K562 (cell line): ENCODE measurements at regions not wholly inside any gene's neighbourhood (a gene's known extent, or its start where the extent isn't known, plus 50 kb on each side); places are given as distances from the start of the nearest gene placed in this dataset.

Experiments
- ATAC-seq: fragments of 200-7000 bp; cut with Tn5 transposase; 3 replicates; pipeline ENCODE4 v1.9.1; 2020; ENCODE audit warnings: moderate library complexity
- BruUV-seq: library from RNA; stranded (reverse); fragments of 400-500 nt; replicated peaks from 2 replicates; lab custom pipeline; 2021; lab: Mats Ljungman, UMichigan
- CTCF ChIA-PET: fragments of 300-600 bp; formaldehyde crosslinking; extraction: SDS; loops from one replicate; lab custom pipeline; 2021; ENCODE audit warnings: low intra/inter-chr PET ratio; lab: Yijun Ruan, JAX
- POLR2A ChIA-PET: fragments of 300-600, 350-650 bp; sonication (Branson Sonifier 250); formaldehyde crosslinking; extraction: SDS; loops from one replicate; lab custom pipeline; 2021; ENCODE audit warnings: antibody characterized with exemption, inconsistent platforms; lab: Yijun Ruan, JAX
- DNase-seq, 4 experiments: peaks; one replicate each; pipeline versions ENCODE4 v3.0.0 to v3.0.0-alpha.2; 2011 to 2018; ENCODE audit warnings: low spot score in 3 of 4, mixed read lengths in 3 of 4; ENCODE audit errors: extremely low read depth in 1 of 4
- FAIRE-seq: peaks from 2 replicates; lab custom pipeline; 2011; peaks lifted over from hg19 to GRCh38; lab: Jason Lieb, UNC
- H2AFZ ChIP-seq: 2 replicates; pipeline ENCODE4 v1.6.0; 2011; ENCODE audit warnings: low read depth, low read length, control low read depth, inconsistent platforms
- H3K27ac ChIP-seq: fragments of 200-600 bp; 3 replicates; pipeline ENCODE4 v1.8.0; 2011; ENCODE audit warnings: low read depth, mild to moderate bottlenecking, control low read depth, inconsistent platforms, low read length, moderate library complexity, mixed read lengths; ENCODE audit errors: extremely low read depth
- H3K27me3 ChIP-seq, 2 experiments: fragments of 300-600 bp in 1 of 2; 2 replicates in 1 of 2; 3 replicates in 1 of 2; pipeline versions ENCODE4 v1.6.0 to v1.8.0; 2011; ENCODE audit warnings: inconsistent platforms in 2 of 2, low read length in 2 of 2, mild to moderate bottlenecking in 1 of 2, mixed read lengths in 1 of 2, moderate library complexity in 1 of 2; ENCODE audit not compliant: control insufficient read depth in 2 of 2, insufficient read depth in 2 of 2
- H3K36me3 ChIP-seq: fragments of 300-600 bp; 3 replicates; pipeline ENCODE4 v1.8.0; 2011; ENCODE audit warnings: mild to moderate bottlenecking, low read length, inconsistent platforms; ENCODE audit not compliant: control insufficient read depth, insufficient read depth
- H3K4me1 ChIP-seq, 2 experiments: fragments of 200-600 bp in 1 of 2; replicated peaks in 1 of 2; 2 replicates in 1 of 2; 3 replicates in 1 of 2; pipeline versions ENCODE4 v1.5.1 to v1.8.0; 2011; ENCODE audit warnings: inconsistent platforms in 2 of 2, low read length in 2 of 2, mild to moderate bottlenecking in 1 of 2, mixed read lengths in 1 of 2, moderate library complexity in 1 of 2; ENCODE audit not compliant: control insufficient read depth in 2 of 2, insufficient read depth in 2 of 2
- H3K4me2 ChIP-seq: 2 replicates; pipeline ENCODE4 v1.6.1; 2011; ENCODE audit warnings: low read length, control low read depth, inconsistent platforms, mixed read lengths; ENCODE audit not compliant: insufficient read depth
- H3K4me3 ChIP-seq: fragments of 200-600 bp; sonication (generic), shearing (Covaris generic); 2 replicates; pipeline ENCODE4 v1.5.1; 2016; ENCODE audit warnings: control low read depth, inconsistent platforms
- H3K79me2 ChIP-seq: fragments of 200-600 bp; 3 replicates; pipeline ENCODE4 v1.8.0; 2011; ENCODE audit warnings: low read length, inconsistent platforms; ENCODE audit not compliant: control insufficient read depth, insufficient read depth
- H3K9ac ChIP-seq, 2 experiments: 2 replicates each; pipeline versions ENCODE4 v1.6.0 to v1.6.1; 2011; ENCODE audit warnings: low read depth in 2 of 2, low read length in 2 of 2, control low read depth in 1 of 2, inconsistent platforms in 1 of 2, mild to moderate bottlenecking in 1 of 2, mixed read lengths in 1 of 2; ENCODE audit not compliant: insufficient read depth in 1 of 2
- H3K9me1 ChIP-seq: one replicate; pipeline ENCODE4 v1.6.0; 2011; ENCODE audit warnings: inconsistent platforms, mild to moderate bottlenecking, low read length, moderate library complexity; ENCODE audit not compliant: control insufficient read depth, insufficient read depth
- H3K9me3 ChIP-seq: replicated peaks from 2 replicates; pipeline ENCODE4 v1.5.1; 2011; ENCODE audit warnings: low read depth, low read length, inconsistent platforms; ENCODE audit not compliant: control insufficient read depth, insufficient read depth
- H4K20me1 ChIP-seq: replicated peaks from 2 replicates; pipeline ENCODE4 v1.6.1; 2011; ENCODE audit warnings: low read length, inconsistent platforms, mixed read lengths; ENCODE audit not compliant: control insufficient read depth, insufficient read depth
- E4F1 ChIP-seq: fragments of 250-450 bp; sonication (Bioruptor Pico); IDR thresholded peaks from 2 replicates; pipeline ENCODE4 v1.5.0; 2021; ENCODE audit warnings: mild to moderate bottlenecking, borderline replicate concordance
- ETS1 ChIP-seq: conservative IDR thresholded peaks from 2 replicates; pipeline ENCODE4 v1.6.1; 2011; ENCODE audit warnings: low read depth, mild to moderate bottlenecking, low read length; ENCODE audit not compliant: control insufficient read depth
- MED1 ChIP-seq: sonication (generic); formaldehyde crosslinking; IDR thresholded peaks from 2 replicates; pipeline ENCODE4 v1.8.1; 2023; ENCODE audit warnings: missing genetic modification reagents, borderline replicate concordance
- MTA1 ChIP-seq: fragments of 450-650 bp; IDR thresholded peaks from 2 replicates; pipeline ENCODE4 v1.6.1; 2017; ENCODE audit warnings: borderline replicate concordance
- NFATC3 ChIP-seq: fragments of 450-650 bp; IDR thresholded peaks from 2 replicates; pipeline ENCODE4 v1.6.1; 2017; ENCODE audit warnings: mild to moderate bottlenecking
- TSHZ1 ChIP-seq: fragments of 250-450 bp; sonication (Bioruptor Pico); IDR thresholded peaks from 2 replicates; pipeline ENCODE4 v1.4.0; 2020; ENCODE audit warnings: mild to moderate bottlenecking, moderate library complexity
- ZFP1 ChIP-seq: fragments of 450-650 bp; formaldehyde crosslinking; IDR thresholded peaks from 2 replicates; pipeline ENCODE4 v1.4.0; 2020; ENCODE audit warnings: mild to moderate bottlenecking, mixed read lengths
- ZNF76 ChIP-seq: fragments of 250-450 bp; sonication (Bioruptor Pico); IDR thresholded peaks from 2 replicates; pipeline ENCODE4 v1.4.0; 2020; ENCODE audit warnings: mild to moderate bottlenecking, moderate library complexity, borderline replicate concordance
- WGBS: fragments of 100-300 bp; shearing (Covaris generic); methylation state at CpG from one replicate; pipeline ENCODE4 v1.1.6; 2016; ENCODE audit warnings: low coverage, mixed read lengths; ENCODE audit not compliant: insufficient coverage; ENCODE audit errors: missing lambda C conversion rate; 5-methylcytosine and 5-hydroxymethylcytosine counted together
- in situ Hi-C: fragments of 300-500 bp; cut with MboI; formaldehyde crosslinking; loops from 4 replicates; pipeline ENCODE4 v1.15.0; 2018; ENCODE audit warnings: inconsistent platforms, mixed read lengths
- intact Hi-C: fragments of 100-400 bp; cut with micrococcal nuclease; formaldehyde crosslinking; loops from 2 replicates; pipeline ENCODE4 v1.14.2; 2022
- TF ChIP-seq, protein P1 (sequence below): fragments of 250-450 bp; sonication (Bioruptor Pico); IDR thresholded peaks from 2 replicates; pipeline ENCODE4 v1.5.0; 2021

DNA sequence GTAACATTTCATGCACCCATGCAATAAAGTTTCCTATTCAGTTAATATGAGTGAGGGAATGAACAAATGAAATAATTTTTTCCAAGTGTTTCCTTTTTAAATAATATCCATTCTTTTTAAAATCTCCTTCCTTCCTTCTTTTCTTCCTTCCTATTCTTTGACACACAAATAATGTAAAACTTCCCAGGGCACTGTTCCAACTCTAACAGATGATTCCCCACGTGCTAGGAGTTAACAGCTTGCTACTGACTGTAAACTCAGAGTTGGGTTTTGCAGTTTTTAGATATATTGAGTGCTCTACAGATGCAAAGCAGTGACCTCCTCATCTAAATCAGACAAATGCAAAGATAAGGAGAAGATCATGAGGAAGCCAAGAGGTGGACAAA, 54.0 kb upstream of the POU2F1 start:
- 0% methylated on average over 1 of the region's 1 CpG for whole genome bisulfite sequencing
- peaks cover 17 to 19% of the 10 kb centered on the region in 2 experiments for H3K27me3 ChIP-seq
- H3K4me3 ChIP-seq = no peak overlapping the region
- ATAC-seq (no peak), DNase-seq (no peak), FAIRE-seq (no peak)
- H3K9me1 ChIP-seq = peaks cover 3% of the 10 kb centered on the region
- H3K9ac ChIP-seq = no peak overlapping the region
- H4K20me1 ChIP-seq = no peaks in the 10 kb centered on the region
- no peaks in the 10 kb centered on the region for H3K9me3 ChIP-seq
- no peak overlapping the region for H2AFZ ChIP-seq
- intact Hi-C loops = no loop called here
- H3K27ac ChIP-seq = no peak overlapping the region
- no peaks in the 10 kb centered on the region for H3K79me2 ChIP-seq
- H3K4me2 ChIP-seq = no peak overlapping the region
- CTCF ChIA-PET = no interaction called here
- POLR2A ChIA-PET = interaction anchor here (0.6 kb wide), 1 partner anchor 192 kb away, joined by 3 read pairs; no protein-coding TSS in a partner anchor
- no TSS peak for BruUV-seq
- in situ Hi-C loops = no loop called here
- peaks cover 0 to 12% of the 10 kb centered on the region in 2 experiments; a peak in 3 of 5 replicates for H3K4me1 ChIP-seq
- H3K36me3 ChIP-seq = no peaks in the 10 kb centered on the region
- TF ChIP-seq TSHZ1 (CRISPR knock-in tag) (no peak), E4F1 (no peak), MED1 (CRISPR knock-in tag) (no peak), ZNF76 (CRISPR knock-in tag) (no peak), ZFP1 (CRISPR knock-in tag) (no peak), NFATC3 (no peak), ETS1 (no peak), MTA1 (no peak)
- TF ChIP-seq, protein P1, sequence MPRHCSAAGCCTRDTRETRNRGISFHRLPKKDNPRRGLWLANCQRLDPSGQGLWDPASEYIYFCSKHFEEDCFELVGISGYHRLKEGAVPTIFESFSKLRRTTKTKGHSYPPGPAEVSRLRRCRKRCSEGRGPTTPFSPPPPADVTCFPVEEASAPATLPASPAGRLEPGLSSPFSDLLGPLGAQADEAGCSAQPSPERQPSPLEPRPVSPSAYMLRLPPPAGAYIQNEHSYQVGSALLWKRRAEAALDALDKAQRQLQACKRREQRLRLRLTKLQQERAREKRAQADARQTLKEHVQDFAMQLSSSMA = no peak
